Vagina (tissue), 2 donors: ENCODE measurements at regions not wholly inside any gene's neighbourhood (a gene's known extent, or its start where the extent isn't known, plus 50 kb on each side); places are given as distances from the start of the nearest gene placed in this dataset.

ENCODE experiments used
- DNase-seq, 2 donors: peaks; one replicate each; pipeline ENCODE4 v3.0.0-alpha.2; 2017; ENCODE audit errors: extremely low spot score in 2 of 2
- H3K27ac ChIP-seq: fragments of 200-600 bp; sonication (generic); one replicate; pipeline ENCODE4 v1.5.1; 2019
- H3K27me3 ChIP-seq: fragments of 200-600 bp; sonication (generic); one replicate; pipeline ENCODE4 v1.5.1; 2019
- H3K36me3 ChIP-seq, 2 donors: fragments of 200-600 bp; sonication (generic); one replicate each; pipeline ENCODE4 v1.5.1; 2017 to 2019
- H3K4me1 ChIP-seq: fragments of 200-600 bp; sonication (generic); one replicate; pipeline ENCODE4 v1.5.1; 2019
- H3K4me3 ChIP-seq, 2 donors: fragments of 200-600 bp; sonication (generic); 1 replicate in 1 of 2; 2 replicates in 1 of 2; pipeline ENCODE4 v1.5.1; 2016 to 2019
- H3K9me3 ChIP-seq: fragments of 200-600 bp; sonication (generic); one replicate; pipeline ENCODE4 v1.5.1; 2019
- CTCF ChIP-seq, 3 experiments: fragments of 450-650 bp in 2 of 3; fragments of 200-600 bp in 1 of 3; sonication (generic) in 1 of 3; IDR thresholded peaks; one replicate each; pipeline ENCODE4 v1.5.1; 2017 to 2019; ENCODE audit warnings: antibody characterized with exemption in 3 of 3, mild to moderate bottlenecking in 2 of 3, moderate library complexity in 2 of 3
- POLR2A ChIP-seq, 2 donors: fragments of 450-650 bp; IDR thresholded peaks; one replicate each; pipeline ENCODE4 v1.6.1; 2017; ENCODE audit warnings: antibody characterized with exemption in 2 of 2, mild to moderate bottlenecking in 2 of 2, moderate library complexity in 2 of 2
- POLR2AphosphoS5 ChIP-seq, 2 donors: sonication (generic); formaldehyde crosslinking; IDR thresholded peaks; one replicate each; pipeline ENCODE4 v1.9.0; 2017; ENCODE audit warnings: antibody characterized with exemption in 2 of 2, mild to moderate bottlenecking in 2 of 2, low read depth in 1 of 2; ENCODE audit not compliant: insufficient read depth in 1 of 2
- intact Hi-C: fragments of 100-400 bp; cut with DNase I; formaldehyde crosslinking; loops from one replicate; pipeline ENCODE4 v1.15.1; 2023

DNA sequence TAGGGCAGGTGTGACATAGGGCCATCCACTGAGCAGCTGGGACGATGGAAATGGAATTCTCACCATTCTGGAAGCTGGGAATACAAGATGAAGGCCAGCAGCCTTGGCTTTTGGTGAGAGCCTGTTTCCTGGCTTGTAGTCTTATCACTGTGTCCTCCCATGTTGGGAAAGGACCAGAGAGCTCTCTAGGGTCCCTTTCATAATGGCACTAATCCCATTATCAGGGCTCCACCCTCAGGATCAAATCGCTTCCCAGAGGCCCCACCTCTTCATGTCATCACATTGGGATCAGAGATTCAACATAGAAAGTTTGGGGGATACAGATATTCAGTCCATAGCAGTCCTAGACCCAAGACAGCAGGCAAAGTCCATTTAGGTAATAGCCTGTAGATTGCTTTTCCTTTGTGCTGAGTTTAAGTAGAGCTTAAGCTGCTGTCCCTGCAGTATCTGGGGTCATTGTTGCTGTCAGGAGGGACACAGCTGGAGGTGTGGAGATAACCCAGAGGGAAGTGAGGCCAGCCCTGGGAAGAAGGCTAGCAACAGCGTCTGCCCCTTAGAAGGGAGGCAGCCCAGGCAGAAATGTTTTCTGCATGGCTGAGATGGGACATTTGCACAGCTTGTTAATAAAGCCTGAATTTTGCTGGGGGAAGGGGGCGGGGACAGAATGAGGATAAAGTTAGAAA, 136.5 kb upstream of the GPR12 start:
- intact Hi-C loops: no loop called here
- no peak for TF ChIP-seq POLR2A (IDR thresholded peaks at IDR 0.05)
- no peak for TF ChIP-seq CTCF (IDR thresholded peaks at IDR 0.05)
- no peak for TF ChIP-seq POLR2AphosphoS5 (IDR thresholded peaks at IDR 0.05; ENCODE audit: insufficient read depth in 1 of 2, low read depth in 1 of 2)
- no peak for DNase-seq
- no peaks in the 10 kb centered on the region for H3K27me3 ChIP-seq
- H3K4me3 ChIP-seq: no peak overlapping the region
- H3K27ac ChIP-seq: no peak overlapping the region
- H3K36me3 ChIP-seq: no peaks in the 10 kb centered on the region
- no peaks in the 10 kb centered on the region for H3K4me1 ChIP-seq
- no peaks in the 10 kb centered on the region for H3K9me3 ChIP-seq

- Histone ChIP-seq H3K4me1 (no peaks in the 10 kb centered on the region), H3K27ac (no peak overlapping the region), H3K9me3 (no peaks in the 10 kb centered on the region), H3K36me3 (no peaks in the 10 kb centered on the region), H3K4me3 (no peak overlapping the region), H3K27me3 (no peaks in the 10 kb centered on the region)
- no peak for DNase-seq
- intact Hi-C loops: no loop called here
- TF ChIP-seq POLR2A (IDR thresholded peaks at IDR 0.05): no peak
These were observed 135.4 kb upstream of the GPR12 start for GRCh38 chr13:26895808-26896466.

DNA sequence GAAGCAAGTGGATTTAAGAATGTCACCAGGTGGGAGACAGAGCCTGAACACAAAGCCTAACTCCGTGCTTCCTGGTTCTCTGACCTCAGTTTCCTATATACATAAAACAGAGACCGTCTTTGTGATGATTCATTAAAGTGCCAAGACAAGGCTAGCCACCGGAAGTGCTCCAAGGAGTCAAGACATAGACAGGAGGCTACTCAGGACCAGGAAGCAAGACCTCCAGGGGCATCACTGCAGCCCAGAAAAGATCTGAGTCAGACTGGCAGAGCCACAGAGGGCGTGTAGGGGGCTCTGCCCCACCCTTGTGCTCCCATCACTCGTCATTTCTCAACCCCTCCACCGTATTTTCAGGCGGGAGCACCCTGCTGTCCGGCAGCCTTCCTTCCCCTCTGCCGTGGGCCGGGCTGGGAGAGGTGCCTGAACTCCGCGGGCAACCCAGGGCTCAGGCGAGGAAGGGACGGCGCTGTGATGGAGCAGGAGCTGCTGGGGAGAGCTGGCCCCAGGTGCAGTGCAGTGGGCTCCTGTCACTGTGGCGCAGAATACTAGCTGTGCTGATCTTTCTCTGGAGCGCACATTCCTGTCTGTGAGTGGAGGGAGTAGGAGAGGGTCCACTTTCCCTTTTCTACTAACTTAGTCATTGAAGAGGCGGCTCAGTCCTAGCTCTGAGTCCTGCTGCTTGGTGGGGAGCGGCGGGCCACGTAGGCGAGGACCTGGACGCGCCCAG, 134.7 kb upstream of the GPR12 start:
- no peak overlapping the region for H3K27ac ChIP-seq
- H3K4me1 ChIP-seq: no peaks in the 10 kb centered on the region
- H3K4me3 ChIP-seq: no peak overlapping the region
- TF ChIP-seq POLR2A (IDR thresholded peaks at IDR 0.05): no peak
- no peak for TF ChIP-seq CTCF (IDR thresholded peaks at IDR 0.05)
- TF ChIP-seq POLR2AphosphoS5 (IDR thresholded peaks at IDR 0.05; ENCODE audit: insufficient read depth in 1 of 2, low read depth in 1 of 2): no peak
- H3K9me3 ChIP-seq: no peaks in the 10 kb centered on the region
- H3K36me3 ChIP-seq: no peaks in the 10 kb centered on the region
- H3K27me3 ChIP-seq: no peaks in the 10 kb centered on the region
- intact Hi-C loops: no loop called here
- DNase-seq: no peak

GRCh38 chr13:26888632-26889031, 128.0 kb upstream of the GPR12 start:
- H3K4me3 ChIP-seq: no peak overlapping the region
- no peaks in the 10 kb centered on the region for H3K36me3 ChIP-seq
- intact Hi-C loops: no loop called here
- DNase-seq: no peak
- no peaks in the 10 kb centered on the region for H3K4me1 ChIP-seq
- TF ChIP-seq POLR2AphosphoS5 (IDR thresholded peaks at IDR 0.05; ENCODE audit: insufficient read depth in 1 of 2, low read depth in 1 of 2) (no peak), POLR2A (IDR thresholded peaks at IDR 0.05) (no peak), CTCF (IDR thresholded peaks at IDR 0.05) (no peak)
- H3K27me3 ChIP-seq: no peaks in the 10 kb centered on the region
- no peak overlapping the region for H3K27ac ChIP-seq
- no peaks in the 10 kb centered on the region for H3K9me3 ChIP-seq

- H3K36me3 ChIP-seq: no peaks in the 10 kb centered on the region
- no peak overlapping the region for H3K4me3 ChIP-seq
- TF ChIP-seq CTCF (IDR thresholded peaks at IDR 0.05) (no peak), POLR2AphosphoS5 (IDR thresholded peaks at IDR 0.05; ENCODE audit: insufficient read depth in 1 of 2, low read depth in 1 of 2) (no peak), POLR2A (IDR thresholded peaks at IDR 0.05) (no peak)
- intact Hi-C loops: no loop called here
- no peak overlapping the region for H3K27ac ChIP-seq
- H3K4me1 ChIP-seq: no peaks in the 10 kb centered on the region
- no peak for DNase-seq
- H3K27me3 ChIP-seq: no peaks in the 10 kb centered on the region
- H3K9me3 ChIP-seq: no peaks in the 10 kb centered on the region
These were observed 127.0 kb upstream of the GPR12 start for GRCh38 chr13:26887594-26887993.
